HG03457 (cell line): ENCODE measurements at regions not wholly inside any gene's neighbourhood (a gene's known extent, or its start where the extent isn't known, plus 50 kb on each side); places are given as distances from the start of the nearest gene placed in this dataset.
"Not testable (repeated sequence)": the region's sequence is repeated elsewhere in the genome, so short reads cannot be mapped to it uniquely, and the experiment has no call there.

ENCODE experiments used
- ATAC-seq: cut with Tn5 transposase; IDR thresholded peaks from one replicate; pipeline ENCODE4 v1.9.1; 2021; ENCODE audit warnings: moderate number of reproducible peaks; ENCODE audit not compliant: unreplicated experiment

DNA sequence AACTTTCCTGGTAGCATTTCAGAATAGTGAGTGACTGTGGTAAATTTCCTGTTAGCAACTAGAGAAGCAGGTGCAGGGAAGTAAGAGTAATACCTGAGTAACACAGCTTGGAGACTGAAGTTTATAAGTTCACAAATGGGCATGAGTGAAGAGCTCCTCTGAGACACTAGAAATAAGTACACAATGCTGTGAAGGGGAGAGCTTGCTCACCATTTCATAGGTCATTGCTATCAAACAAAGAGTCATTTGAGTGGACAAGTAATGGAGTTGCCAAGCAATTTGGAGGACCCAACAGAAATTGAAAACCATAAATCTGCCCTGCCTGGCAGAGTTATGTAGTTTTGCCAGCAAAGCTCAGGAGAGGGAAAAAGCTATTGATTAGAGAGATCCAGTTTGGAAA is 523.6 kb downstream of the TRAM1L1 start:
- ATAC-seq = no peak

GRCh38 chr4:116551806-116552205 is 533.6 kb downstream of the TRAM1L1 start:
- ATAC-seq = no peak

GRCh38 chr4:116547632-116548031 is 537.7 kb downstream of the TRAM1L1 start:
- no peak for ATAC-seq

GRCh38 chr4:116546759-116547158 is 538.6 kb downstream of the TRAM1L1 start:
- ATAC-seq = no peak

GRCh38 chr4:116544946-116545345 is 540.4 kb downstream of the TRAM1L1 start:
- no peak for ATAC-seq

DNA sequence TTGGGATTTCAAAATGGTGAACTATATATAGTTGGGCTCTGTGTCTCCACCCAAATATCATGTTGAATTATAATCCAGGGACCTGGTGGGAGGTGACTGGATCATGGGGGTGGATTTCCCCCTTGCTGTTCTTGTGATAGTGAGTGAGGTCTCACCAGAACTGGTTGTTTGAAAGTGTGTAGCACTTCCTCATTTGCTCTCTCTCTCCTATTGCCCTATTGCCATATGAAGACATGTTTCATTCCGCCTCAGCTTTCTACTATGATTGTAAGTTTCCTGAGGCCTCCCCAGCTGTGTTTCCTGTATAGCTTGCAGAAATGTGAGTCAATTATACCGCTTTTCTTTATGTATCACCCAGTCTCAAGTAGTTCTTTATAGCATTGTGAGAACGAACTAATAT is 545.6 kb downstream of the TRAM1L1 start:
- ATAC-seq = no peak

DNA sequence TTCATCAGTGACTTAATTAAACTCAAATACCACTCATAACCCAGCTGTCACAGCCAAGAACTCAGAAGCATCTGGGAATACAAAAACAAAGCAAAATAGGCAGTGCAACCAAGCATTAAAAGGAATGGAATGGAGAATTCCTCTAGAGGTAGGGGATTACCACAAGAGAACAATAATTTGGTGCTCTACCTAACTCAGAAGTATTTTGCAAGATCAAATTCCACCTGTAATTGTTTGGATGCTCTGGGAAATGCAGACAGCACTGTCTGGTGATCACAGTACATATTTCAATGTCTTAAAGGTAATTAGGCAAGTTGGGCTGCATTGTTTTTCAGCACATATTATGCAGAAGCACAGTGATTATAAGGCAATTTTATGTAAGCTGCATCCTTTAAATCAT is 547.5 kb downstream of the TRAM1L1 start:
- ATAC-seq = no peak

GRCh38 chr4:116536024-116536423 is 549.4 kb downstream of the TRAM1L1 start:
- ATAC-seq = not testable (repeated sequence)

- no peak for ATAC-seq
These were observed 553.5 kb downstream of the TRAM1L1 start for GRCh38 chr4:116531870-116532269.

DNA sequence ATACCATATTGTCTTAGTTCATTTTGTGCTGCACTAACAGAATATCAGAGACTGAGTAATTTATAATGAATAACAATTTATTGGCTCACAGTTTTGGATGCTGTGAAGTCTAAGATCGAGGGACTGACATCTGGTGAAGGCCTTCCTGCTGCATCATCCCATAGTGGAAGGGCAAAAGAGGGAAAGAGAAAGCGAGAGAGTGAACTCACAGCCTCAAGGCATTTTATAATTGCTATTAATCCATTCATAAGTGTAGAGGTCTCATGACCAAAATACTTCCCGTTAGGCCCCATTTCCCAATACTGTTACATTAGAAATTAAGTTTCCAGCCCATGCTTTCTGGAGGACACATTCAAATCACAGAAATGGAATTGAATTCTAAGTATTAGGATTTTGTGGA is 554.4 kb downstream of the TRAM1L1 start:
- ATAC-seq = no peak

- ATAC-seq = no peak
These were observed 555.3 kb downstream of the TRAM1L1 start for GRCh38 chr4:116530048-116530447.

GRCh38 chr4:116529129-116529528 is 556.2 kb downstream of the TRAM1L1 start:
- no peak for ATAC-seq

DNA sequence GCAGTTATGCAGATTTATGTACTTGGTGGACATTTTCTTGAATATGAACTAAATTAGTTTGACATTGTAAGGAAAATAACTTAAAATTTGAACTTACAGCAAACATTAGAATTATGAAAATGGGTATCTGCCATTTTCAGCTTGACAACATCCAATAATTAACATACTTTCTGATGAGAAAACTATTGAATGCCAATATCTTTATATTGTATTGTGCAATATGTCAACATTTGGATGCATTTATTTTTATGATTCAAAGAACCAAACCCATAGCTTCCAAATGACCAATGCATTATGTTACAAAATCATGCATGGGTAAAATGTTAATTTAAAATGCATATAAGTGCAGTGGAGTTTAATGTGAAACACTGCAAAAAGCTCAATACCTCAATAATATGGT is 562.5 kb downstream of the TRAM1L1 start:
- no peak for ATAC-seq

DNA sequence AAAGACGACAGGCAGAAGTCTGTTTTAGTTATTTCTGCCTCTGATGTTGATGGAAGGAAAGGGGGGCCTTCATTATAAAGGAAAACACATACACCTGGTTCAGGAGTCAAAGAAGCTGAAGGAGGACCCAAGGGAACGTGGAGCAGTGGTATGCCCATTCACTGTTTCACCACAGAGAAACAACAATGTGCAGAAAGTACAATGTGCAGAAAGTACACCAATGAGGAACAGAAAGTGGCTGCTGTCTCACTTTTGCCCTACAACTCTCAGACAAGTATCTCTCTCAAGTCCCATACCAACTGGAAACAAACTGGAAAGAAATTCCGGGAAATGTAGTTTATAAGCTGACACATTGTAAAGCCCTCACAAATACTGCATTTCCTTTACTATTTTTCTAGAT is 564.5 kb downstream of the TRAM1L1 start:
- ATAC-seq = no peak

DNA sequence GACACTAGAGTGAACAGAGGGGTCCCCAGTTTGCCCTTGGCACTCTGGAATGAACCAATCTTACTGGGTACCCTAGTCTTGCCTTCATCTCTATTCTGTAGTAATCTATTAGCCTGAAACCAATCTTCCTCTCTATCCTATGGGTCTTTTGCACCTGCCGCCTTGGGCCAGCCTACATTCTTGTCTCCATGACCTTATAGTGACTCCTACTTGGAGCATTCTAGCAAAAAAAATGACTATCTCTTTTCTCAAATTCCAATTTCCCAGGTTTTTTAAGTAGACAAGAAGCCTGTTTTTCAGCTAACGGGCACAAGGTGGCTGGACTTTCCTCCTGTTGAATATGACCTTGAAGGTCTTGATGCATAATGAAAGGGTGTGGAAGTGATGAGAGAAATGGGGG is 568.7 kb downstream of the TRAM1L1 start:
- no peak for ATAC-seq

DNA sequence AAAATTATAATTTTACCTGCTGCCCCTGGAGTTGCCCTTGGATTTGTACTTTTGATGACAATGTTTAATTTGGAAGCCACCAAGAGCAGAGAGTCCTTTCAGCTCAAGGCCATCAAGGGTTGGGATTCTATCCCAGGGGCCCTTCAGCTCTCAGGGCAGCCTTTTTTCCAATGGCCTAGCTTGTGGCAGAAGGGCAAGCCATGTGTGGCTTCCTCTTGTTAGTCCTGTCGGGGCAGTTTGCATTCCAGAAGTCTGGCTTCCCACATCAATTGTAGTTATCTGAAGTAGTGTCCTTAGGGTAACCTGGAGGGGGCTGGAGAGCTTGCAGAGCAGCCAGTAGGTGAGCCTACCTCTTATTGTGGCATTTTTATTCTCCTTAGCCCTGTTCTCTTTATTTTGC is 569.4 kb downstream of the TRAM1L1 start:
- no peak for ATAC-seq

DNA sequence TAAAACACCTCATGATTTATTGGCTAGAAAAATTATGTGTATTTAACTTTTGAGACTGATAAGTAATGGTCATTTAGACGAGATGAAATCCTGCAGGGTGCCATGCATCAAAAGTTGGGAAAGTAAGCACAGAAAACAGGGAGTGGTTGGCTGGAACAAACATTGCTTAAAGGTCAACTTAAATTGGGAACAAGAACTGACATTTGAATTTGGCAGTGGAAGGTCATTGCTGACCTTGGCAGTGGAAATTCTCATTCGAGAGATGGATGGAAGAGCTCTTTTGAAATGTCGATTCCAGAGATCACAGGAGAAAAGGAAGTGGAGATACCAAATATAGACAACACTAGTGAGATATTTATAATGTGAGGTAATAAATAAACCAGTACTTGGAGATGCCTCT is 572.8 kb downstream of the TRAM1L1 start:
- ATAC-seq = no peak

DNA sequence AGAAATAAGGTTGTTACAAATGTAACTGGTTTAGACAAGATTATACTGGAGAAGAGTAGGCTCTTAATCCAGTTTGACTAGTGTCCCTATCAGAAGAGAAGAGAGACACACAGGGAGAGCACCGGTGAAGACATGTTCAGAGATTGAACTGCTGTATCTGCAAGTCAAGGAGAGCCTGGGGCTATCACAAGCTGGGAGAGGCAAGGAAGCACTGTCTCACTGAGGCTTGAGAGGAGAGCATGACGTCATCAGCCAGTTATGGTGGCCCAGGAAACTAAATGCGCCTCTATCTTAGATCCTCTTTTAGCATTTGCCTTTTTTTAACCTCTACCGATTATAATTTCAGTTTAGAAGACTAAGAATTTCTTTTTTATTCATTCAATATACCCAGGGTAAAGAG is 583.4 kb downstream of the TRAM1L1 start:
- ATAC-seq = no peak

GRCh38 chr4:116500225-116500624 is 585.2 kb downstream of the TRAM1L1 start:
- ATAC-seq = no peak

- no peak for ATAC-seq
These were observed 595.6 kb downstream of the TRAM1L1 start for GRCh38 chr4:116489739-116490138.

DNA sequence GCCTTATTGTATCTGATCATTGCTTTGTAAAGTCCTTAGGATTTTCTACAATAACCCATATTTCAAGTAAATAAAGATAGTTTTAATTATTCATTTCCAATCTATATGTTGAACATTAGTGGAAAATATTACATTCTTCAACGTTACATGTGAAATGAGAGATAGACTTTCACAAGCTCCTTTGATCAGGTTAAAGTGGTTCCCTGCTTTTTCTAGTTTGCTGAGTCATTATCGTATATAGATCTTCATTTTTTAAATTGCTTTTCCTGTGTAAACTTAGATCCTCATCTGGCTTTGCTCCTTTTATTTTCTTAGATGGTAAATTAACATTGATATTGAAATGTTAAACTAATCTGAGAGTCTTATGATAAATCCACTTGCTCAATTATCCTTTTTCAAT is 599.0 kb downstream of the TRAM1L1 start:
- no peak for ATAC-seq

DNA sequence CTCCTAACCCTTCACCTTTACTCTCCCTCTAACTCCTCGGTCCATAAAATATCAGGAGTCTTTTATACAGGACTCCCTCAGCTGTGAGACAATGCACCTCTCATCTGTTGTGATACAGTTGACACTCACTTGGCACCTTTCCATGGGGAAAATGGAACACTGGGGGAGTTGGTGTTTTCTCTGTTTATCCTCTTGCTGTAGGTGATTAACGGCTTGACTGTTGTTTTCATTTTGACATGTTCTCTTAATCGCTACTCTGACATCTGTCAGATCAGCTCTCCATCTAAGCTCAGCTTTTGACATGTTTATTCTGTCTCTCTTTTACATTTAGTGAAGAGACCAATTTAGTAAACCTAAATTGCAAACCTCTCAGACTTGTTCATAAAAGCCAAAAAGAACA is 604.8 kb downstream of the TRAM1L1 start:
- ATAC-seq = no peak

DNA sequence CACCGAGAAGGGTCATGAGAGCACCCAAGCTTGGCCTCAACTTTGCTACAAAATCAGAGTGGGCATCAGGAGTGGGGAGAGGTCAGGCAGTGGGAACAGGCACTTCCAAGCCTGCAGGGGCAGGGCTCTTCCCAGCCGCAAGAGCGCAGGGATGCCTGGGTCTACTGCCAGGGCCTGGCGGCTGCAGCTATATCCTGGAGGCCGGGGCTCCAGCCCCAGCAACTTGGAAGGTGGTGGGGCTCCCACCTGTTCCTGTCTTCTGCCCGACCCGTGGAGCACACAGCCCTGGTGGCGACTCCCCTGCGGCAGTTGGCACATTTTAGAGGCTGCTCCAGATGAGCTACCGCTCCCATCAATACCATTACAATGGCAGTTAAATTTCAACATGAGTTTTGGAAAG is 607.0 kb downstream of the TRAM1L1 start:
- no peak for ATAC-seq

DNA sequence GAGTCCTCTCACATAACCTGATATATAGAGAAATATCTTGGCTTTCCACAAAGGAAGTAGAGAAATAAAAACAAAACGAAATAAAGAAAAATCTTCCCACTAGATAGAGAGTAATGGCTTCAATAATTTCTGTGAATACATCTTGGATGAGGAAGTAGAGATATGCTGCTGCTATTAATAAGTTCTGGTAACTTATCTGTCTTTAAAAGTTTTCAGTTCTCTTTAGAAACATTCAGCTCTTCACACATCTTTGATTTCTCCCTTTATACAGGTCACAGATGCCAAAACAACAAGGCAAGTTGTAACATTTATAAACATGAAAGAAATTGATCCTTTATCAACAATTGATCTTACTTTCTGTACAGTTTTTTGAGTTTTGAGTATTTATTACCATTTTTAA is 615.8 kb downstream of the TRAM1L1 start:
- ATAC-seq = no peak
